Stimulated activated CD8-positive, alpha-beta memory T cell treated with anti-CD3 and anti-CD28 coated beads, Interleukin-12 subunit alpha, Interleukin-12 subunit beta, amount 100 ng/mL, for 1 hour (primary cell): ENCODE measurements at regions not wholly inside any gene's neighbourhood (a gene's known extent, or its start where the extent isn't known, plus 50 kb on each side); places are given as distances from the start of the nearest gene placed in this dataset.
"Not testable (repeated sequence)": the region's sequence is repeated elsewhere in the genome, so short reads cannot be mapped to it uniquely, and the experiment has no call there.

ENCODE experiments used
- DNase-seq: peaks from one replicate; pipeline ENCODE4 v3.0.0-alpha.2; 2020; ENCODE audit warnings: low read depth

GRCh38 chr6:11486959-11487358 is 50.6 kb upstream of the TMEM170B start:
- DNase-seq: no peak

DNA sequence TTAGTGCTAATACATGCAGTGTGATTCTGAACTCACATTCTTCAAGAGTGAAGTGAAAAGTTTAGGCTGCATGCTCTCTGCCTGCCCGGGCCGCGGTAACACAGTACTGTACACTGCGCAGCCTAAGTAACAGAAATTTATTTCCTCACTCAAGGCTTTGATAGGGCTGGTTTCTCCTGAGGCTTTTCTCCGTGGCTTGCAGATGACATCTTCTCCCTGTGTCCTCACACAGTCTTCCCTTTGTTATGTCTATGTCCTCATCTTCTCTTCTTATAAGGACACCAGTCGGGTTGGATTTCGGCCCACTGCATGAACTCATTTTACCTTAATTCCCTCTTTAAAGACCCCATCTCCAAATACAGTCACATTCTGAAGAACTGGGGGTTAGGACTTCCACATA is 51.1 kb upstream of the TMEM170B start:
- DNase-seq: no peak

DNA sequence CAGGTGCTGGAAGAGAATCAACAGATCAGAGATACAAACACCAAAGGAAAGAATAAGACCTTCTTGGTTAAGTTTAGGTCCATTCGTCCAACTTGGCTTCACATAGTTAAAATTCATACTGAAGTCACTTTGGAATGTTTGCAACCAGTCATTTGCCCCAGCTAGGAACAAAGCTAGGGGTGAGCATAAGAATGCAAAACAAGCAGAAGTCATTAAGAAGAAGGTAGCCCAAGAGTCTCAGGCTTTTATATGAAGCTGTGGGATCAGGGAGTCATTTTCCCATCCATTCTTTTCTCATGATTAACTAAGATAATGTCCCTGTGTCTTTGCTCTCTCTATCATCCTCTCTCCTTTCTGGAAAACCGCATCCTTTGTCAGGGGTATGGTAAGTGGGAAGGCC is 51.5 kb upstream of the TMEM170B start:
- DNase-seq: no peak

- no peak for DNase-seq
Measured at GRCh38 chr6:11485271-11485670, 52.3 kb upstream of the TMEM170B start.

GRCh38 chr6:11484441-11484840 is 53.1 kb upstream of the TMEM170B start:
- DNase-seq: no peak

DNA sequence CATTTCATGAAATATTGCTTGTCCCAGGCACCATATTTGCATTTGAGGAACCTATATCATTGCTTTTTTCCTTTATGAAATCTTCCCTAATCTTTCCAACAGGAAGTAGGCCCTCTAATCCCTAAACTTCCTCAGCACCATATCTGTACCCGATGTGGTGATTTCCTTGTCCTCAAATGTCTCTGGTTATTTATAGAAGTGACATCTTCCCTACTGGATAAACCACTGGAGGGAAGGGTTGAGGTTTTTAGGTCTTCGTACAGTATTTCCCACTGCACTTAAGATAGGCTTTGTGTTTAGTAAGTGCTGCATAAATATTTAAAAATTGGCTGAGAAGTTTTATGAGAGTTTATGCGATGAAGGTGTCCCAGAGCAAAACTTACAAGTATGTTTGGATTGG is 54.9 kb upstream of the TMEM170B start:
- DNase-seq: no peak

GRCh38 chr6:11480541-11480940 is 57.0 kb upstream of the TMEM170B start:
- no peak for DNase-seq

DNA sequence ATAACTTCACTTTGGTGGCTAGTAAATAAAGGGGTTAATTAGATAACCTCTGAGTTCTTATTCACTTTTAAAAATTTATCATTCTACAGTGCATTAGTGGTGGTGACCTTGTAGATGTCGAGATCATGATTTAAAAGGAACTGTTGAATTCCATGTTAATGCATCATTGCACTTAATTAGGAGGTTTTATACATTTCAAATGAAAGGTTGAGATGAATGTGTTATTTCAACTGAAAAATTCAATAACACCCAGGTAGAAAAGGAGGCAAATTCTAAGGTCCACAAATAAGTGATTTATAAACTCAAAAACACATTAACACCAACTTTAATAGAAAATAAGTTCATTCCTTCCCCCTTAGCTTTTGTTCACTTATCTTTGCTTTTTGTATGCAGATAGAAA is 58.3 kb upstream of the TMEM170B start:
- DNase-seq: no peak

DNA sequence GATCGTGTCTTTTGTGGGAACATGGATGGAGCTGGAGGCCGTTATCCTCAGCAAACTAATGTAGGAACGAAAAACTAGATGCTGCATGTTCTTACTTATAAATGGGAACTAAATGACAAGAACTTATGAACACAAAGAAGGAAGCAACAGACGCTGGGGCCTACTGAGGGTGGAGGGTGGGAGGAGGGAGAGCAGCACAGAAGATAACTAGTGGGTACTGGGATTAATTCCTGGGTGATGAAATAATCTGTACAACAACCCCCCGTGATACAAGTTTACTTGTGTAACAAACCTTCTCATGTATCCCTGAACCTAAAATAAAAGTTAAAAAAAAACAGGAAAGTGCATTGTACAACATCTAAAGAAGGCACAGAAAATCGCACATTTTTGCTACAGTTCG is 59.0 kb upstream of the TMEM170B start:
- no peak for DNase-seq

GRCh38 chr6:11475016-11475415 is 62.5 kb upstream of the TMEM170B start:
- no peak for DNase-seq

GRCh38 chr6:11473008-11473740 is 64.4 kb upstream of the TMEM170B start:
- DNase-seq: no peak

GRCh38 chr6:11471261-11471660 is 66.3 kb upstream of the TMEM170B start:
- DNase-seq: no peak

- DNase-seq: no peak
Measured at GRCh38 chr6:11469684-11470083, 67.9 kb upstream of the TMEM170B start.

GRCh38 chr6:11468271-11468670 is 69.3 kb upstream of the TMEM170B start:
- not testable (repeated sequence) for DNase-seq

DNA sequence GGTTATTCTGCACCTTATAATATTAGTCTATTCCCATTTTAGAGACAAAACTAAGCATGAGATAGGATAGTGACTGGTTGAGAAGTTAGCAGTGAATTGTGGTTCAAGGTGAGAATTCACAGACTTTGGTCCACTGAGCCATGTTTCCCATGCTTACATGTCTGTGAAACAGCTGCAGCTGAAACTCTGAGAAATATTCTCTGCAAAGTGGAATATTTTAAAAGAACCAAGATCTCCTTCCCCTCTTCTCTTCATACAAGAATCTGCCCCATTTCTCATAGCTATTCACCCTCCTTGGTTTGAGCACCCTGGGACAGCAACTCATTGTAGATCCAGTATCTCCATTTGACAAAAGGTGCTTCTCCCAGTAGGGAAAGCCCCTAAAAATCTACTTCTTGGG is 70.2 kb upstream of the TMEM170B start:
- DNase-seq: no peak

DNA sequence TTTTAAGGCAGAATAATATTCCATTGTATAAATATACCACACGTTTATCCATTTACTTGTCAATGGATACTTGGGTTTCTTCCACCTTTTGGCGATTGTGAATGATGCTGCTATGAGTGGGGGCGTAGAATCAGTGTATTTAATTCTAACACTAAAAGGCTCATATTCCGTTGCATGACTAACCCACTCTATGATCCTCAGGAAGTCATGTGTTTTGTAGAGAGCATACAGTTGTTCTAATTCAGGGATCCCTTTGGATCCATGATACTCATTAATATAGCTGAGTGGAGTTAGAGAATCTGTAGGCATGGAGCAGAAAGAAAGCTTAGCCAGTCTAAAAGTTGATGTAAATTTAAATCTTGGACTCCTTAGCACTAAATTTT is 74.2 kb upstream of the TMEM170B start:
- DNase-seq: no peak

- no peak for DNase-seq
Measured at GRCh38 chr6:11462742-11463397, 74.7 kb upstream of the TMEM170B start.

DNA sequence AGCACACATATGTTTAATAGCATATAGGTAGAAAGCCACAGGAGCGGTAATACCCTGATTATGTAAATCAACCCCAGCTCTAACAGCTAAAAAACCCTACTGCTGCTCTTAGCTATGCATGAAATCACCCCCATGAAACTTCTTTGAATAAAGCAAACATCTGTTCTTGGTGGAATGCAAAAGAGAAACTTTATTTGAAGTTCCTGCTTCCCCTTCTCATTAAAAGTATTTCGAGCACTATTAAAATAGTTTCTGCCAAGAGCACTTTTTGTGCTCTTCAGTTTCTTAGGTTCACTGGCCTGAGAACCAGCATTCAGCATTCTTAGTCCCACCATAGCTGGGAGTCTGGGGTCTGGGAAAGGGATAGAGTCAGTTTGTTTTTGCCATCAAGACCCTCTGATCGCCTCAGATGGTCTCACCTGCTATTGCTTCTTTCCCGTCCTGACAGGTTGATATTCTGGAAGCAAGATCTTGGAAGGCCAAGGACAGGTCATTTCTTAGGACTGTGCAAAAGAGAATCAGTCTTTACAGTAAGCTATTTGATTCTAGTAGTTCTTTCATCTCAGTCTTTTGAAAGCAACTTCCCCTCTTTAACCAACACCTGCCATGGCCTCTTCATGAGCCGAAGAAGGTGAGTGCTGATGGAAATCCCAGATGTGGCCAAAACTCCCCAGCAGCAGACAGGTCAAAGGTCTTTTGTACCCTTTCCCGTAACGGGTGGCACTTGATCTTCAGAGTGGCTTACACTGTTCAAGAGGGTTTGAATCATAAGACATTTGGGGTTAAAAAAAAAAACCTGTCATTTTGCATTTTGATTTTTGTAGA is 76.5 kb upstream of the TMEM170B start:
- DNase-seq: no peak

DNA sequence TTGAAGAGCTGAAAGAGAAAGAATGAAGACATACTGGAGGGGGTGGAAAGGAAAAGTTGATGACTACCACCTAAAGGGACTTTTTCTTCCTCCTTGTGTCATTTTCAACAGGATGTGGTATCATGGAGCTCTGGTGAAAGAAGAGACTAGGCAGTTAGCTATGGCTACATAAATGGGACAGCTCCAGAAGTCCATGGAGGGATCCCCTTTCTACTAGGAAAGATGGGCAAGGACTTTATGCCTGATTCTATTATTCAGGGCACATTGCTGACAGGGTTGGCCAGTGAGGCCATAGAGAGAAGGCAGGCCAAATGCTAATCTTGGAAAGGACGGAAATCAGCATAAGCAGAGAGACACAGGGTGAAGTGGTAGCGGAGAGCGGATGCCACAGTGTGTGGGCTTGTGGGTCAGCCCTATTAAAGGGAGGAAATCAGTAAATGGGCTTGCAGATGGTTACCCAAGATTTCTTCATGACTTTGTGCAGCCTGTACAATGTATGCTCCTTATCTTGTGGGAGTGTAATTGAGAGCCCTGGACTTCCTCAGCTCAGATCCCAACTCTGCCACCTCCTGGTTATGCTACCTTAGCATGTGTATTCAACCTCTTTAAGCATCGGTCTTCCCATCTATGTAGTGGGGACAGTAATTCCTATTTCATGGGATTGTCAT is 77.4 kb upstream of the TMEM170B start:
- DNase-seq: no peak

DNA sequence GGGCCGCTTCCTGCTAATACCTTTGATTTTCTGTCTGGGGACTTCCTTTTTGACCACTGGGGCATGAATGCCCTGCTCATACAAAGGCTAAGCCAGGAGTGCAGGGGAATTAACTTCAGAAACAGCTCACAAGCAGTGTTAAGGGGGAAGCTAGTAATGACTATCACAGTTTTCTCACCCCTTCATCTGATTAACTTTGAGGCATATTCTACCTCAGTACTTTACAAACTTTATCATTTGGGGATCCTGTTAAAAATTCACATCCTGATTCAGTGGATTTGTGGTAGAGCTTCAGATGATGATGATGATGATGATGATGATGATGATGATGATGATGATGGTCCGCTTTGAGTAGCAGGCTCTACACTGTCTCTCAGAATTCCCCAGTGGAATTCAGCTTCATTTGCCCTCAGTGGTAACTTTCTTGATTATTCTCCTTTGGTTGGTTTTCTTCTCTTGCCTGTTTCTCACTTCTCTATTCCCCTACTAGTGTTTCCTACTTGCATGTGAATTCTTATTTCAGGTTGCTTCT is 78.4 kb upstream of the TMEM170B start:
- DNase-seq: no peak

DNA sequence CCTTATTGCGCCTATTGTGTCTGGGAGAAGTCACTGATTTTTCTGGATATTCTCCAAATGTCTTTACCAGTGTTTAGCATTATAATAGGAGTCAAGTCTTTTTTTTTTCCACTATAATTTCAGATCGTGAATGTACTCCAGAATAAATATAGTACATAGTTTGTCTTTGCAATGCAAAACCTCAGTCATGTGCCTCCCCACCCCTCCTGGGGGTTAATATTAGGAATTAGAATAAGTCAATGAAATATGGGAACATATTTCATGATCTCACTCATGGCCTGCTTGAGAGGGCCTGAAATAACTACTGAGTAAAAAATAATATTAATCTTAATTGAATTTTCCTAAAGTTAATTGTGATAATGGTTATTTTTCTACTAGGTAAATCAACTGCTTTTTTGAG is 79.0 kb upstream of the TMEM170B start:
- no peak for DNase-seq

GRCh38 chr6:11457422-11457821 is 80.1 kb upstream of the TMEM170B start:
- DNase-seq: not testable (repeated sequence)
